H1 (cell line): ENCODE measurements at regions not wholly inside any gene's neighbourhood (a gene's known extent, or its start where the extent isn't known, plus 50 kb on each side); places are given as distances from the start of the nearest gene placed in this dataset.

Experiments
- CTCF ChIA-PET: fragments of 300-600 bp; sonication (Branson Sonifier 250); formaldehyde crosslinking; loops from one replicate; lab custom pipeline; 2021; ENCODE audit not compliant: partially characterized antibody; lab: Charles Lee
- POLR2A ChIA-PET: fragments of 300-600 bp; sonication (Branson Sonifier 250); formaldehyde crosslinking; loops from one replicate; lab custom pipeline; 2021; ENCODE audit warnings: inconsistent platforms; ENCODE audit not compliant: partially characterized antibody; lab: Charles Lee
- DNase-seq, 2 experiments: peaks; one replicate each; pipeline versions ENCODE4 v3.0.0 to v3.0.0-alpha.2; 2010 to 2022; ENCODE audit warnings: low spot score in 2 of 2, low read depth in 1 of 2, mixed read lengths in 1 of 2
- FAIRE-seq: peaks from 2 replicates; lab custom pipeline; 2011; peaks lifted over from hg19 to GRCh38; lab: Jason Lieb, UNC
- H2AFZ ChIP-seq: 2 replicates; pipeline ENCODE4 v1.8.1; 2012; ENCODE audit warnings: low read length, inconsistent platforms
- H2AK5ac ChIP-seq: 2 replicates; pipeline ENCODE4 v1.6.1; 2013; ENCODE audit warnings: low read depth, low read length
- H2BK120ac ChIP-seq: replicated peaks from 2 replicates; pipeline ENCODE3; 2013; ENCODE audit warnings: low read depth, low read length, inconsistent platforms
- H2BK12ac ChIP-seq: 2 replicates; pipeline ENCODE4 v1.6.1; 2013; ENCODE audit warnings: low read depth, low read length
- H2BK15ac ChIP-seq: 2 replicates; pipeline ENCODE4 v1.6.1; 2013; ENCODE audit warnings: low read length
- H2BK20ac ChIP-seq: 2 replicates; pipeline ENCODE4 v1.6.1; 2013; ENCODE audit warnings: low read length
- H2BK5ac ChIP-seq: 2 replicates; pipeline ENCODE4 v1.6.1; 2013; ENCODE audit warnings: low read depth, low read length
- H3K14ac ChIP-seq: 2 replicates; pipeline ENCODE4 v1.6.1; 2013; ENCODE audit warnings: inconsistent platforms; ENCODE audit not compliant: insufficient read length
- H3K18ac ChIP-seq: 2 replicates; pipeline ENCODE4 v1.6.1; 2013; ENCODE audit warnings: low read length; ENCODE audit errors: extremely low read depth
- H3K23ac ChIP-seq: 2 replicates; pipeline ENCODE4 v1.6.1; 2013; ENCODE audit warnings: inconsistent platforms; ENCODE audit not compliant: insufficient read length
- H3K23me2 ChIP-seq: 2 replicates; pipeline ENCODE4 v1.6.1; 2013; ENCODE audit warnings: low read depth, low read length
- H3K27ac ChIP-seq: 2 replicates; pipeline ENCODE4 v1.6.1; 2011; ENCODE audit warnings: low read depth, low read length, inconsistent platforms
- H3K27me3 ChIP-seq, 4 experiments: replicated peaks in 1 of 4; 1 replicate in 1 of 4; 2 replicates in 3 of 4; pipeline versions ENCODE4 v1.6.1 to v1.8.1; 2011 to 2013; ENCODE audit warnings: low read length in 3 of 4, mild to moderate bottlenecking in 3 of 4, inconsistent platforms in 2 of 4, mixed read lengths in 2 of 4, moderate library complexity in 1 of 4; ENCODE audit not compliant: control insufficient read depth in 3 of 4, insufficient read depth in 3 of 4; ENCODE audit errors: extremely low read depth in 1 of 4
- H3K36me3 ChIP-seq, 4 experiments: 2 replicates each; pipeline versions ENCODE4 v1.6.1 to v1.8.1; 2011 to 2013; ENCODE audit warnings: mild to moderate bottlenecking in 4 of 4, low read length in 3 of 4, moderate library complexity in 2 of 4, control low read depth in 1 of 4, inconsistent platforms in 1 of 4; ENCODE audit not compliant: insufficient read depth in 4 of 4, control insufficient read depth in 2 of 4
- H3K4ac ChIP-seq: replicated peaks from 2 replicates; pipeline ENCODE3; 2013; ENCODE audit warnings: low read length, low read depth, mixed read lengths, inconsistent platforms; ENCODE audit not compliant: insufficient read length
- H3K4me1 ChIP-seq, 4 experiments: replicated peaks in 1 of 4; 1 replicate in 1 of 4; 2 replicates in 3 of 4; pipeline versions ENCODE4 v1.6.1 to v1.8.1; 2011 to 2013; ENCODE audit warnings: low read length in 3 of 4, inconsistent platforms in 2 of 4, mixed read lengths in 1 of 4; ENCODE audit not compliant: insufficient read depth in 4 of 4, control insufficient read depth in 3 of 4
- H3K4me2 ChIP-seq, 2 experiments: 2 replicates each; pipeline versions ENCODE4 v1.6.1 to v1.8.1; 2011 to 2013; ENCODE audit warnings: low read depth in 2 of 2, low read length in 2 of 2, control low read depth in 1 of 2, inconsistent platforms in 1 of 2, mild to moderate bottlenecking in 1 of 2; ENCODE audit not compliant: insufficient read depth in 1 of 2
- H3K4me3 ChIP-seq, 4 experiments: fragments of 200-600, 300-600 bp in 1 of 4; sonication (generic), shearing (Covaris generic), sonication (Bioruptor Twin) in 1 of 4; 2 replicates each; pipeline versions ENCODE4 v1.5.1 to v1.8.1; 2011 to 2016; ENCODE audit warnings: low read length in 4 of 4, low read depth in 3 of 4, control low read depth in 2 of 4, inconsistent platforms in 2 of 4, mild to moderate bottlenecking in 2 of 4, mixed read lengths in 1 of 4, moderate library complexity in 1 of 4; ENCODE audit not compliant: insufficient read depth in 2 of 4; ENCODE audit errors: extremely low read depth in 1 of 4
- H3K56ac ChIP-seq: replicated peaks from 2 replicates; pipeline ENCODE3; 2013; ENCODE audit warnings: low read depth, mild to moderate bottlenecking, mixed read lengths, low read length, inconsistent platforms; ENCODE audit not compliant: insufficient read length
- H3K79me1 ChIP-seq: 2 replicates; pipeline ENCODE4 v1.6.1; 2013; ENCODE audit warnings: low read depth, low read length, control low read depth
- H3K79me2 ChIP-seq, 2 experiments: 2 replicates each; pipeline versions ENCODE4 v1.6.1 to v1.8.1; 2012 to 2013; ENCODE audit warnings: low read length in 2 of 2, mild to moderate bottlenecking in 2 of 2, inconsistent platforms in 1 of 2; ENCODE audit not compliant: insufficient read depth in 2 of 2, control insufficient read depth in 1 of 2
- H3K9ac ChIP-seq, 4 experiments: replicated peaks in 1 of 4; 1 replicate in 1 of 4; 2 replicates in 3 of 4; pipeline versions ENCODE4 v1.6.1 to v1.8.1; 2011 to 2013; ENCODE audit warnings: low read depth in 3 of 4, low read length in 3 of 4, control low read depth in 2 of 4, mild to moderate bottlenecking in 2 of 4, moderate library complexity in 2 of 4, inconsistent platforms in 1 of 4; ENCODE audit errors: extremely low read depth in 1 of 4
- H3K9me3 ChIP-seq, 2 experiments: 2 replicates each; pipeline versions ENCODE4 v1.6.1 to v1.8.1; 2012 to 2013; ENCODE audit warnings: mild to moderate bottlenecking in 2 of 2, moderate library complexity in 2 of 2, control low read depth in 1 of 2, inconsistent platforms in 1 of 2, low read depth in 1 of 2, low read length in 1 of 2, mixed read lengths in 1 of 2; ENCODE audit not compliant: insufficient read depth in 2 of 2
- H4K20me1 ChIP-seq, 2 experiments: replicated peaks in 1 of 2; 2 replicates each; pipeline versions ENCODE3 to v1.8.1; 2011 to 2013; ENCODE audit warnings: inconsistent platforms in 2 of 2, low read length in 2 of 2, mild to moderate bottlenecking in 1 of 2; ENCODE audit not compliant: insufficient read depth in 2 of 2, control insufficient read depth in 1 of 2
- H4K5ac ChIP-seq: 2 replicates; pipeline ENCODE4 v1.6.1; 2013; ENCODE audit warnings: low read length, low read depth, mixed read lengths, inconsistent platforms; ENCODE audit not compliant: insufficient read length
- H4K8ac ChIP-seq: 2 replicates; pipeline ENCODE4 v1.8.0; 2013; ENCODE audit warnings: mild to moderate bottlenecking, moderate library complexity, low read length, inconsistent platforms; ENCODE audit not compliant: insufficient read depth; ENCODE audit errors: extremely low read depth
- H4K91ac ChIP-seq: replicated peaks from 2 replicates; pipeline ENCODE3; 2013; ENCODE audit warnings: low read length, mixed read lengths, inconsistent platforms; ENCODE audit not compliant: insufficient read length
- CEBPB ChIP-seq: IDR thresholded peaks from 2 replicates; pipeline ENCODE4 v1.6.1; 2012; ENCODE audit warnings: low read depth, low read length
- WGBS, 2 experiments: shearing (Covaris generic) in 1 of 2; methylation state at CpG; one replicate each; pipeline versions ENCODE4 v1.1.6 to v1.1.7; 2013 to 2015; ENCODE audit warnings: low lambda C conversion rate in 2 of 2, mixed read lengths in 2 of 2, inconsistent platforms in 1 of 2, low coverage in 1 of 2, missing lambda C conversion rate in 1 of 2; ENCODE audit not compliant: insufficient replicate concordance in 2 of 2, insufficient coverage in 1 of 2, insufficient read length in 1 of 2; ENCODE audit errors: extremely low coverage in 1 of 2, missing lambda C conversion rate in 1 of 2; 5-methylcytosine and 5-hydroxymethylcytosine counted together

GRCh38 chr16:76197900-76198299 is 79.3 kb upstream of the CNTNAP4 start:
- Histone ChIP-seq H3K4me1 (peaks cover 0 to 12% (median 6%) of the 10 kb centered on the region in 4 experiments; a peak in 2 of 7 replicates), H3K14ac (no peak overlapping the region), H3K79me2 (no peaks in the 10 kb centered on the region), H3K4ac (no peak overlapping the region), H4K91ac (no peak overlapping the region), H3K23me2 (no peaks in the 10 kb centered on the region), H3K4me3 (no peak overlapping the region), H3K27me3 (peaks cover 0 to 1% (median 0%) of the 10 kb centered on the region in 4 experiments; a peak in 2 of 7 replicates), H2AFZ (no peak overlapping the region), H3K4me2 (no peak overlapping the region), H4K20me1 (no peaks in the 10 kb centered on the region), H3K36me3 (no peaks in the 10 kb centered on the region), H3K23ac (no peak overlapping the region), H3K27ac (no peak overlapping the region), H2BK15ac (no peak overlapping the region), H4K5ac (no peak overlapping the region), H4K8ac (no peak overlapping the region), H2BK12ac (no peak overlapping the region), H3K56ac (no peak overlapping the region), H3K9ac (no peak overlapping the region), H3K9me3 (no peaks in the 10 kb centered on the region), H2BK5ac (no peak overlapping the region), H3K18ac (no peak overlapping the region), H2BK20ac (no peak overlapping the region), H2AK5ac (no peak overlapping the region), H2BK120ac (no peak overlapping the region), H3K79me1 (no peaks in the 10 kb centered on the region)
- CTCF ChIA-PET, result interaction anchor here (1.1 kb wide), 1 partner anchor 13 kb away, joined by 4 read pairs; no protein-coding TSS in a partner anchor
- POLR2A ChIA-PET, result no interaction called here
- FAIRE-seq (no peak), DNase-seq (no peak)
- WGBS, 2 experiments, result 90% methylated on average over 1 of the region's 1 CpG; no CpG with 5 or more reads in 1 of the 2 experiments
- TF ChIP-seq CEBPB, result no peak
